Activated T-helper 2 cell treated with anti-CD3 and anti-CD28 coated beads, Interferon-gamma antibody, Interleukin-2, Interleukin-4, amounts not matched to agents 10 μg/mL and 5 μg/mL and 100 μg/mL, durations not matched to agents 14 hours and 24 hours and 36 hours (primary cell): ENCODE measurements at regions not wholly inside any gene's neighbourhood (a gene's known extent, or its start where the extent isn't known, plus 50 kb on each side); places are given as distances from the start of the nearest gene placed in this dataset.

Experiments
- DNase-seq: peaks from one replicate; pipeline ENCODE4 v3.0.0; 2021; ENCODE audit warnings: low spot score
- H3K27ac Mint-ChIP-seq: one replicate; pipeline ENCODE4 v1.8.0; 2021; ENCODE audit warnings: mixed read lengths
- H3K27me3 Mint-ChIP-seq: one replicate; pipeline ENCODE4 v1.8.0; 2021; ENCODE audit warnings: low read depth, mixed read lengths
- H3K36me3 Mint-ChIP-seq: one replicate; pipeline ENCODE4 v1.8.0; 2021; ENCODE audit warnings: low read depth, mixed read lengths
- H3K4me1 Mint-ChIP-seq: one replicate; pipeline ENCODE4 v1.8.0; 2021; ENCODE audit warnings: low read depth, mixed read lengths
- H3K4me3 Mint-ChIP-seq: one replicate; pipeline ENCODE4 v1.8.0; 2021; ENCODE audit warnings: low read depth, mild to moderate bottlenecking, moderate library complexity, mixed read lengths
- H3K9me3 Mint-ChIP-seq: one replicate; pipeline ENCODE4 v1.8.0; 2021; ENCODE audit warnings: mixed read lengths
- intact Hi-C: fragments of 100-400 bp; cut with micrococcal nuclease; formaldehyde crosslinking; loops from one replicate; pipeline ENCODE4 v1.15.1; 2023

DNA sequence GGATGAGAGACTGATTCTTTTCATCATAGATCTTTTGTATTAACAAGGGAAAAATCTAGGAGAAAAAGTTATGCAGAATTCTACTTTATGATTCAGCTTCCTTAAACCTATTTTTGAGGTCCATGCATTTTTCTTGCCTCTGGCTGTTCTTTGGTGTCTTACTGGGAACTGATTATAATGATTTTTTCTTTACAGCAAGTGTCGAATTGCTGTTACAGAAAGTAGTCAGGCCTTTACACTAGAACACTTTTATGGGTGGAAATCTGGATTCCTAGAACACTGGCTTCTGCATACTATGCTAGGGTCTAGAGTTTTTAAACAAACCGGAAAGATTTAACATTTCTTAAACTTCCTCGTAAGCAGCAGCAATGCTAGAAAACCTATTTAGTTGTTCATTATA, 302.6 kb downstream of the NUP35 start:
- Mint-ChIP-seq H3K27me3 (no peaks in the 10 kb centered on the region), H3K36me3 (no peaks in the 10 kb centered on the region), H3K4me1 (no peaks in the 10 kb centered on the region), H3K27ac (no peak overlapping the region), H3K4me3 (no peak overlapping the region), H3K9me3 (peaks cover 6% of the 10 kb centered on the region)
- intact Hi-C loops: no loop called here
- DNase-seq: no peak

DNA sequence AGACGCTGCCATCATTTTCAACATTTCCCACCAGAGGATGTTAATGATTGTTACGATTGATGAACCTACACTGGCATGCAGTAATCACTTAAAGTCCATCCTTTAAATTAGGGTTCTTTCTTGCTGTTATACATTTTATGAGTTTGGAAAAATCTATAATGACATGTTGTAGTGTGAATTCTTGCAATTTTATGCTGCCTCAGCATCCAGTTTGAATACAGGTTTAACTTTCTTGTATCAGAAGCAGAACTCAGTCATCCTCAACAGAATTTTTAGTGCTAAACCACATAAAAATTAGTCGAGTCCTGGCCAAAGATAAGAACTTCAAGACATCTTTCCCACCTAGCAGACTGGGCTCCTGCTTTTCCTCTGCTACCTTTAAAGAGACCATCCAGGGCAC, 303.3 kb downstream of the NUP35 start:
- no peak for DNase-seq
- H3K36me3 Mint-ChIP-seq: no peaks in the 10 kb centered on the region
- no peaks in the 10 kb centered on the region for H3K27me3 Mint-ChIP-seq
- no peak overlapping the region for H3K4me3 Mint-ChIP-seq
- peaks cover 6% of the 10 kb centered on the region for H3K9me3 Mint-ChIP-seq
- H3K27ac Mint-ChIP-seq: no peak overlapping the region
- no peaks in the 10 kb centered on the region for H3K4me1 Mint-ChIP-seq
- intact Hi-C loops: no loop called here

DNA sequence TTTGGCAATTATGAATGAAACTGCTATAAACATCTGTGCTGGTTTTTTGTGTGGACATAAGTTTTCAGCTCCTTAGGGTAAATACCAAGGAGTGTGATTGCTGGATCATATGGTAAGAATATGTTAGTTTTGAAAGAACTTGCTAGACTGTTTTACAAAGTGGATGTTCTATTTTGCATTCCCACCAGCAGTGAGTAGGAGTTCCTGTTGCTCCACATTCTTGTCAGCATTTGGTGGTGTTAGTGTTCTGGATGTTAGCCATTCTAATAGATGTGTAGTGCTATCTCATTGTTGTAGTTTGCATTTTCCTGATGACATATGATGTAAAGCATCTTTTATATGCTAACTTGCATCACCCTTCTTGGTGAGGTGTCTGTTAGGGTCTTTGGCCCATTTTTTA, 304.6 kb downstream of the NUP35 start:
- Mint-ChIP-seq H3K4me1 (no peaks in the 10 kb centered on the region), H3K27ac (no peak overlapping the region), H3K4me3 (no peak overlapping the region), H3K27me3 (no peaks in the 10 kb centered on the region), H3K9me3 (peaks cover 6% of the 10 kb centered on the region), H3K36me3 (no peaks in the 10 kb centered on the region)
- intact Hi-C loops: no loop called here
- no peak for DNase-seq

DNA sequence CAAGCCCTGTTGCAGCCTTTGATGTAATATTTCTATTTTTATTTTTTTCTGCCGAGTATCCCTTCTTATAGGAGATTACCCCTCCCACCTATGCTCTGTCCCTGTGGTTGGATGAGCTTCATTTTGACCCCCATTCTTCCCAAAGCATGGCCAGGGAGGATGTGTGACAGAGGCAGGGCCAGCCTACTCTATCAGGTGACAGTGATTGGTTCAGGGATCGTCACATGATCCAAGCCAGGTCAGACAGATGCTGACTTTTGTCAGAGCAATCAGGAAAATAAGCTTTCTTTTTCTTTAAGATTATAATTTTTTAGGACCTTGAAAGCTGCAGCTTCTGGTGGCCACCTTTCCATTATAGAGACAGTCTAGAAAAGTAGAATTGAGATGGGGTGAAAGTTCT, 314.3 kb downstream of the NUP35 start:
- Mint-ChIP-seq H3K4me1 (no peaks in the 10 kb centered on the region), H3K36me3 (no peaks in the 10 kb centered on the region), H3K4me3 (no peak overlapping the region), H3K27me3 (no peaks in the 10 kb centered on the region), H3K9me3 (no peaks in the 10 kb centered on the region), H3K27ac (no peak overlapping the region)
- DNase-seq: no peak
- intact Hi-C loops: no loop called here

DNA sequence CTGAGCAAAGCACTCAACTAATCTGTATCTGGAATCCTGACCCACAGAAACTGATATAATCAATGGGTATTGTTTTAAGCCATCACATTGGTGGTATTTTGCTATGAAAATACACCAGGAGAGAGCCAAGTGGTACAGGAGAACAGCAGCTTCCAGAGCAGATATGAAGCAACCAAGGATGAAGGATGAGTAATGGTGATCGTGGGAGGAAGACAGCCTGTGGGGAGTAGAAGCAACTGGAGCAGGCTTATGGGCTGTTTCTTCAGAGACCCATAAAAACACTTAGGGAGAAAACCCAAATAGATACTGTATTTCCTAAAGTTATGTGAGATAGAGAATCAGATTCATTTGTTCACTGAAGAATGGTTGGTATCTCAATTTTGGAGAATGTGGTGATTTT, 330.8 kb downstream of the NUP35 start:
- DNase-seq: no peak
- no peaks in the 10 kb centered on the region for H3K4me1 Mint-ChIP-seq
- intact Hi-C loops: no loop called here
- H3K4me3 Mint-ChIP-seq: no peak overlapping the region
- H3K9me3 Mint-ChIP-seq: peaks cover 3% of the 10 kb centered on the region
- no peaks in the 10 kb centered on the region for H3K27me3 Mint-ChIP-seq
- no peak overlapping the region for H3K27ac Mint-ChIP-seq
- H3K36me3 Mint-ChIP-seq: no peaks in the 10 kb centered on the region

DNA sequence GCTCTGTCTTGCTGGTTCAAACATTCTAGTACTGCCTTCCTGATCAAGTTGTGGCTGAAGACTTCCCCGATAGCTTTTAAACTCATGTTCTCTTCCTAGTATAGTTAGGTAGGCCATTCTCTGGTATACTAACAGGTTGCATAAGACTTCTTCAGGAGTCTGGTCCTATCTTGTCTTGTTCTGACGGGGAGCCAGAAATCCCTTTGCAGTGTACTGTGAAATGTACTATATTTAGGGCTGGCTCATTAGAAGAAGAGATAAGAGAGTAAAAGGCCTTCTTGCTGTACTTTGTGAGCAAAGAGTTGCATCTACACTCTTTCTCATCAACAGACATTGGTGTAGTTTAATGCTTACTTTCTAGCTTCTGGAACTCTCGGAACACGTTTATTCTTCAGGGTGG, 331.9 kb downstream of the NUP35 start:
- H3K27me3 Mint-ChIP-seq: no peaks in the 10 kb centered on the region
- no peak overlapping the region for H3K27ac Mint-ChIP-seq
- intact Hi-C loops: no loop called here
- H3K9me3 Mint-ChIP-seq: peaks cover 3% of the 10 kb centered on the region
- no peak overlapping the region for H3K4me3 Mint-ChIP-seq
- H3K4me1 Mint-ChIP-seq: no peaks in the 10 kb centered on the region
- no peaks in the 10 kb centered on the region for H3K36me3 Mint-ChIP-seq
- no peak for DNase-seq

DNA sequence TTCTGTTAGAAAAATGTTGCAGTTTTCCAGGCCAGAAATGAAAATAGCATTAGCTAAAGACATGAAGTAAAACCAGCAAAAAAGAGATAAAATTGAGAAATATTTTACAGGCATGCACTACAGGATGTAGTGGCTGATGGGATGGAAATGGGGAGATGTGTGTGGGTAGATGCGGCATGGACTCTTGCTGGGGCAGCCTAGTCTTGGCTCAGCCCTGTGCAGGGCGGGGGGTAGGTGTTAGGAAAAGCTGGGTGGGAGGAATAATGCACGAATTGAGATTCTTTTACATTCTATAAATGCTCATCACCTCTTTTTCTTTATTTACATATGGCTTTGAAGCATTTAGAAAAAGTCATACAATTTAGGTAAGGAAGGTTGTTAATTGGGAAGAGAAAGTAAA, 334.2 kb downstream of the NUP35 start:
- H3K27ac Mint-ChIP-seq: no peak overlapping the region
- no peak overlapping the region for H3K4me3 Mint-ChIP-seq
- no peak for DNase-seq
- H3K9me3 Mint-ChIP-seq: no peaks in the 10 kb centered on the region
- intact Hi-C loops: no loop called here
- H3K27me3 Mint-ChIP-seq: no peaks in the 10 kb centered on the region
- H3K36me3 Mint-ChIP-seq: no peaks in the 10 kb centered on the region
- H3K4me1 Mint-ChIP-seq: no peaks in the 10 kb centered on the region

DNA sequence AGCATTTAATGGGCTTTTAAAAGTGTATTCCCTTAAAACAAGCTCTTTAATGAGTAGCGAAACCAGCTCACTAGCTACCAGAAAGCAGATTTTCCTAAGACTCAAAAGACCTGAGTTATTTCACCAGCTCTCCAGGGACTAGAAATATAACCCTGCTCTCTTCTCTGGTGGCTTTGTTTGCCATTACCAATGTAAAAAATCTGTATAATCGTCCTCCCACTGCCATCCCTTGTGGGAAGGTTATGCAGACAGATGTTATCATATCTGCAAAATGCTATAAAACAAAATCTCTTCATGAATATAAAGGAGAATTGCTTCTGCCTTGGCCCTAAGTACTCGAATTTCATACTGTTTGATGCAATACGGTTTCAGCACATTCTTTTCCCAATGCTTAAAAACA, 335.2 kb downstream of the NUP35 start:
- Mint-ChIP-seq H3K4me3 (no peak overlapping the region), H3K36me3 (no peaks in the 10 kb centered on the region), H3K4me1 (no peaks in the 10 kb centered on the region), H3K27ac (no peak overlapping the region), H3K9me3 (no peaks in the 10 kb centered on the region), H3K27me3 (no peaks in the 10 kb centered on the region)
- intact Hi-C loops: no loop called here
- no peak for DNase-seq

DNA sequence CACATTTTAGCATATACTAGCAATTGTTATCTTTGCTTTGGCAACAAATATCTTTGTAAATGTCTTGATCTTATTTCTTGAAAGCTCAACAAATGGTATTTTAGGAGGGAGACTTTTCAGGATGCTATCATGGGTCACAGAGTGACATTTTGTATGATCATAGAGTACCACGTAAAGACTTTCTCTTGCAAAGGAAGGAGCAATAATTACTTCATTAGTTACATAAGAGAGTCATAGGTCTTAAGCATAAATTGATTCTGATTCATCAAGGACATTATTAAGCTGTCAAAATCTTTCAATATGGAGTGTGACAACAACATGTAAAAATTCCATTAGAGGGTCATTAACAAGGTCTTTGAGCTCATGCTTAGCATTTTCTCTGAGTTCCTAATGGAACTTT, 339.6 kb downstream of the NUP35 start:
- intact Hi-C loops: no loop called here
- H3K27me3 Mint-ChIP-seq: no peaks in the 10 kb centered on the region
- no peak overlapping the region for H3K27ac Mint-ChIP-seq
- H3K4me3 Mint-ChIP-seq: no peak overlapping the region
- H3K9me3 Mint-ChIP-seq: no peaks in the 10 kb centered on the region
- H3K4me1 Mint-ChIP-seq: no peaks in the 10 kb centered on the region
- DNase-seq: no peak
- no peaks in the 10 kb centered on the region for H3K36me3 Mint-ChIP-seq

DNA sequence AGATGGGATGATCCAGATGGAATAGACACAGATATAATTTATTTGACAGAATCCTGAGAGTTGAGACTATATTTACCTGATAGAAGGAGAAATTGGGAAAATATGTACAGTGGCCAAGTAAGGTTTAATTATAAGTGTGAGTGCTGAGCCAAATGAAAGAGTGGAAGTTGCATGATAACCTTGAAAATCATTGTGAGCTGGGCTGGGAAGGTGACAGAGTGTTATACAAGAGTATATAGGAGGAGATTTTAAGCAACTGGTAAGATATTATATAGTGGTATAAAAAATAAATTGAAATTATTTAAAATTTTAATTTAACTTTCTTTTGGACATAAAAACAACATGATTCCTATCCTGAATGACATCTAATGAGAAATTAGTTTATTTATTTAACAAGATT, 340.8 kb downstream of the NUP35 start:
- intact Hi-C loops: no loop called here
- H3K4me1 Mint-ChIP-seq: no peaks in the 10 kb centered on the region
- no peaks in the 10 kb centered on the region for H3K36me3 Mint-ChIP-seq
- no peak for DNase-seq
- H3K4me3 Mint-ChIP-seq: no peak overlapping the region
- no peak overlapping the region for H3K27ac Mint-ChIP-seq
- H3K9me3 Mint-ChIP-seq: peaks cover 7% of the 10 kb centered on the region
- no peaks in the 10 kb centered on the region for H3K27me3 Mint-ChIP-seq

DNA sequence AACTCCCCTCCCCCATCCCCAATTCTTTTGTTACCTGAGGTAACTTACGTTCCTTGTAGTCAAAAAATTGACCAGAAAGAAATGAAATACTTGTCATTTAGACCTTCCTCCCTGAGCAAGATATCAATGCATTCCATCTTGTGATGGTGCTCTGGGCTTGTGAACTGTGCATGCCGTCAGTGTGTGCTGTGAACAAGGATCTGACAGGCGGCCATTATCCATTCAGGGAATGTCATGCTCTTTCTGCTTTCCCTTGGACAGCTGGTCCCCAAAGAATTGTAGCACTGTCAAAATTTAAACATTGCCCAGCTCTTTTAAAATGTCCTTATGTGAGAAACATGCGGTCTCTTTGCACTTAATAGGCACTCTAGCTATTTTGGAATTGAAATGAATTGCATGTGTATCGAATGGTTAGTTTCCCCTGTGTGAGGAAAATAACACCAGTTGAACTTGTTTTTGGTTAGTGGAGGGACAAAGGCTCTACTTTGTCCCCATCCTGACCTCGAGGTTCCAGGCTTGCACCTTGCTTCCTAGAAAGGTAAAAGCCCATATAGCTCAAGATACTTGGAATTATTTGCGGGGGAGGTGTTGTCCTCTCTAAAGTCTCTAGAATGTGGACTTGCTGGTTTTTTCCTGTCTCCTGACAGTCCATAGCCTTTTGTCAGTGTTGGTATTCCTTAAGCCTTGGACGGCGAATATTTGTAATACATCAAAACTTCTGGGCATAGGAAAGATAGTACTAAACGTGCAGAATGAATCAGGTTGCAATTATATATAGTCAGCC, 350.9 kb downstream of the NUP35 start:
- no peaks in the 10 kb centered on the region for H3K27me3 Mint-ChIP-seq
- no peak overlapping the region for H3K27ac Mint-ChIP-seq
- H3K4me3 Mint-ChIP-seq: no peak overlapping the region
- no peaks in the 10 kb centered on the region for H3K4me1 Mint-ChIP-seq
- DNase-seq: no peak
- no peaks in the 10 kb centered on the region for H3K36me3 Mint-ChIP-seq
- H3K9me3 Mint-ChIP-seq: peaks cover 7% of the 10 kb centered on the region
- intact Hi-C loops: no loop called here

DNA sequence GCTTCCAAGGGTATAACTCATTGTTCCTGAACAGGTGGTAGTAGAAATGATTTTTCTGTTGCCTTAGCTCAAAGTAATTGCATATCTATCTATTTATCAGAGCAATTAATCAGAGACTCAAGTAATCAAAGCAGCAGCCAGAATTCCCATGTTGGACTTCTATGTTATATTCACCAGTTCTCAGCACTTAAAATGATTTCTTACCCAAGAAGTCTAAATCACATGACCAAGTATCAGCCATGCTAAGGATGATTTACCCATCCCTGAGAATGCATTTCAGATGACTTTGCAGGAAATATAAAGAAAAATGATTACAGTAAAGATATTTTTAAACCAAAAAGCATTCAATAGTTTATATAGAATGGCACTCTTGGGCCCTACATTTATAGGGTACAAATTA, 352.2 kb downstream of the NUP35 start:
- Mint-ChIP-seq H3K9me3 (no peaks in the 10 kb centered on the region), H3K4me1 (no peaks in the 10 kb centered on the region), H3K27ac (no peak overlapping the region), H3K36me3 (no peaks in the 10 kb centered on the region), H3K27me3 (no peaks in the 10 kb centered on the region), H3K4me3 (no peak overlapping the region)
- DNase-seq: no peak
- intact Hi-C loops: no loop called here

DNA sequence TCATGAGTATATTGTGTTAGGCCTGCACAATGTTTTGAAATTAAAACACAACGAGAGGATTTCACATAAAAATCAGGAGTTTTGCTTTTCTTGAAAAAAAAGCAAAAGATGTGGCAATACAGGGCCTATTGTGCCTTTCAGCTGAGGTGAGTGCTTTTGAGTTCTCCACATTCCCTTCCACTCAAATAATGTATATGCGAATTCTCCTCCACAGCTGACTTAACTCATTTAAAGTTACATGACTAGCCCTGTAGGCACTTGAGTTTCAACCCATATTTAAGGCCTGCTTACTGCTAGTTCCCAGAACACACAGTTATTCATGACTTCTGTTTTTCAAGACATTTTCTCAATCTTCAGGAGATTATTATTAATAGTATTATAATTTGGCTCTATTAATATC, 353.1 kb downstream of the NUP35 start:
- H3K27ac Mint-ChIP-seq: no peak overlapping the region
- H3K9me3 Mint-ChIP-seq: no peaks in the 10 kb centered on the region
- no peak for DNase-seq
- H3K27me3 Mint-ChIP-seq: no peaks in the 10 kb centered on the region
- no peak overlapping the region for H3K4me3 Mint-ChIP-seq
- intact Hi-C loops: no loop called here
- H3K4me1 Mint-ChIP-seq: no peaks in the 10 kb centered on the region
- H3K36me3 Mint-ChIP-seq: no peaks in the 10 kb centered on the region
